ENCODE measurements at regions not wholly inside any gene's neighbourhood (a gene's known extent, or its start where the extent isn't known, plus 50 kb on each side); places are given as distances from the start of the nearest gene placed in this dataset.

GRCh38 chr4:123455360-123455759, 58.8 kb downstream of the SPRY1 start:
- no peak for DNase-seq (ENCODE audit: low spot score)

- DNase-seq (ENCODE audit: low spot score) = no peak
These were observed 65.4 kb downstream of the SPRY1 start for GRCh38 chr4:123462007-123462406.

- no peak for DNase-seq (ENCODE audit: low spot score)
These were observed 67.3 kb downstream of the SPRY1 start for GRCh38 chr4:123463869-123464268.

- DNase-seq (ENCODE audit: low spot score) = no peak
These were observed 68.8 kb downstream of the SPRY1 start for GRCh38 chr4:123465416-123465815.

GRCh38 chr4:123466080-123466785, 69.6 kb downstream of the SPRY1 start:
- DNase-seq (ENCODE audit: low spot score) = no peak

- no peak for DNase-seq (ENCODE audit: low spot score)
These were observed 72.0 kb downstream of the SPRY1 start for GRCh38 chr4:123468479-123469031.

GRCh38 chr4:123469245-123469644, 72.7 kb downstream of the SPRY1 start:
- no peak for DNase-seq (ENCODE audit: low spot score)

- DNase-seq (ENCODE audit: low spot score) = no peak
These were observed 73.1 kb downstream of the SPRY1 start for GRCh38 chr4:123469696-123470095.

GRCh38 chr4:123470640-123471039, 74.0 kb downstream of the SPRY1 start:
- no peak for DNase-seq (ENCODE audit: low spot score)

- DNase-seq (ENCODE audit: low spot score) = no peak
These were observed 75.2 kb downstream of the SPRY1 start for GRCh38 chr4:123471655-123472369.

GRCh38 chr4:123474817-123475216, 78.2 kb downstream of the SPRY1 start:
- DNase-seq (ENCODE audit: low spot score) = no peak

GRCh38 chr4:123476089-123476488, 79.5 kb downstream of the SPRY1 start:
- DNase-seq (ENCODE audit: low spot score) = no peak

GRCh38 chr4:123477711-123478209, 81.2 kb downstream of the SPRY1 start:
- no peak for DNase-seq (ENCODE audit: low spot score)

GRCh38 chr4:123478859-123479345, 82.3 kb downstream of the SPRY1 start:
- DNase-seq (ENCODE audit: low spot score) = no peak

GRCh38 chr4:123479944-123480343, 83.3 kb downstream of the SPRY1 start:
- no peak for DNase-seq (ENCODE audit: low spot score)

- DNase-seq (ENCODE audit: low spot score) = peak; percentile 25
These were observed 84.3 kb downstream of the SPRY1 start for GRCh38 chr4:123480706-123481418.

GRCh38 chr4:123481717-123482116, 85.1 kb downstream of the SPRY1 start:
- DNase-seq (ENCODE audit: low spot score) = no peak

- no peak for DNase-seq (ENCODE audit: low spot score)
These were observed 87.8 kb downstream of the SPRY1 start for GRCh38 chr4:123484291-123484926.

GRCh38 chr4:123485601-123486000, 89.0 kb downstream of the SPRY1 start:
- no peak for DNase-seq (ENCODE audit: low spot score)

GRCh38 chr4:123488916-123489315, 92.3 kb downstream of the SPRY1 start:
- peak; percentile 84 for DNase-seq (ENCODE audit: low spot score)

- no peak for DNase-seq (ENCODE audit: low spot score)
These were observed 98.9 kb downstream of the SPRY1 start for GRCh38 chr4:123495530-123495929.

GRCh38 chr4:123496421-123496820, 99.8 kb downstream of the SPRY1 start:
- no peak for DNase-seq (ENCODE audit: low spot score)

All from A172 (cell line).